ENCODE measurements at regions not wholly inside any gene's neighbourhood (a gene's known extent, or its start where the extent isn't known, plus 50 kb on each side); places are given as distances from the start of the nearest gene placed in this dataset.

- DNase-seq (ENCODE audit: low read depth in 1 of 2, low spot score in 1 of 2): no peak
Measured at GRCh38 chr17:77001487-77001886, 133.3 kb downstream of the MGAT5B start.

GRCh38 chr17:77002103-77003045 is 134.2 kb downstream of the MGAT5B start:
- DNase-seq (ENCODE audit: low read depth in 1 of 2, low spot score in 1 of 2): no peak

GRCh38 chr17:77003699-77004098 is 135.5 kb downstream of the MGAT5B start:
- DNase-seq (ENCODE audit: low read depth in 1 of 2, low spot score in 1 of 2): no peak

- DNase-seq (ENCODE audit: low read depth in 1 of 2, low spot score in 1 of 2): no peak
Measured at GRCh38 chr17:77006971-77007649, 133.7 kb upstream of the SEC14L1 start.

GRCh38 chr17:77009877-77010276 is 130.9 kb upstream of the SEC14L1 start:
- DNase-seq (ENCODE audit: low read depth in 1 of 2, low spot score in 1 of 2): no peak

GRCh38 chr17:77010667-77011066 is 130.1 kb upstream of the SEC14L1 start:
- DNase-seq (ENCODE audit: low read depth in 1 of 2, low spot score in 1 of 2): no peak

- DNase-seq (ENCODE audit: low read depth in 1 of 2, low spot score in 1 of 2): peak; percentile 24 to 29
Measured at GRCh38 chr17:77011173-77012011, 129.4 kb upstream of the SEC14L1 start.

GRCh38 chr17:77018504-77018903 is 122.3 kb upstream of the SEC14L1 start:
- no peak for DNase-seq (ENCODE audit: low read depth in 1 of 2, low spot score in 1 of 2)

GRCh38 chr17:77019893-77020379 is 120.8 kb upstream of the SEC14L1 start:
- DNase-seq (ENCODE audit: low read depth in 1 of 2, low spot score in 1 of 2): no peak

GRCh38 chr17:77020973-77021372 is 119.8 kb upstream of the SEC14L1 start:
- no peak for DNase-seq (ENCODE audit: low read depth in 1 of 2, low spot score in 1 of 2)

GRCh38 chr17:77022766-77023165 is 118.0 kb upstream of the SEC14L1 start:
- no peak for DNase-seq (ENCODE audit: low read depth in 1 of 2, low spot score in 1 of 2)

- no peak for DNase-seq (ENCODE audit: low read depth in 1 of 2, low spot score in 1 of 2)
Measured at GRCh38 chr17:77025781-77026180, 115.0 kb upstream of the SEC14L1 start.

GRCh38 chr17:77027271-77027889 is 113.4 kb upstream of the SEC14L1 start:
- DNase-seq (ENCODE audit: low read depth in 1 of 2, low spot score in 1 of 2): no peak

GRCh38 chr17:77028900-77029299 is 111.9 kb upstream of the SEC14L1 start:
- no peak for DNase-seq (ENCODE audit: low read depth in 1 of 2, low spot score in 1 of 2)

GRCh38 chr17:77032929-77033328 is 107.8 kb upstream of the SEC14L1 start:
- no peak for DNase-seq (ENCODE audit: low read depth in 1 of 2, low spot score in 1 of 2)

GRCh38 chr17:77033892-77034404 is 106.8 kb upstream of the SEC14L1 start:
- no peak for DNase-seq (ENCODE audit: low read depth in 1 of 2, low spot score in 1 of 2)

- DNase-seq (ENCODE audit: low read depth in 1 of 2, low spot score in 1 of 2): no peak
Measured at GRCh38 chr17:77034677-77035424, 105.9 kb upstream of the SEC14L1 start.

GRCh38 chr17:77035526-77035925 is 105.2 kb upstream of the SEC14L1 start:
- no peak for DNase-seq (ENCODE audit: low read depth in 1 of 2, low spot score in 1 of 2)

- DNase-seq (ENCODE audit: low read depth in 1 of 2, low spot score in 1 of 2): no peak
Measured at GRCh38 chr17:77036136-77036840, 104.5 kb upstream of the SEC14L1 start.

All from activated CD4-positive, alpha-beta T cell treated with anti-CD3 and anti-CD28 coated beads, Interleukin-2, amount 50 U/mL, for 24 hours (primary cell).